Left ventricle myocardium superior (tissue), 1 donor: ENCODE measurements at regions not wholly inside any gene's neighbourhood (a gene's known extent, or its start where the extent isn't known, plus 50 kb on each side); places are given as distances from the start of the nearest gene placed in this dataset.

ENCODE experiments used
- ATAC-seq: fragments of 200-7000 bp; cut with Tn5 transposase; one replicate; pipeline ENCODE4 v1.9.1; 2020; ENCODE audit warnings: mild to moderate bottlenecking, moderate library complexity
- DNase-seq: peaks from one replicate; pipeline ENCODE4 v3.0.0-alpha.2; 2020
- intact Hi-C: fragments of 100-400 bp; cut with micrococcal nuclease; formaldehyde crosslinking; loops from one replicate; pipeline ENCODE4 v1.11.0; 2022
- donor health status: DM: no; HTN: yes; CAD: no; lungs with severe emphysema.

GRCh38 chr5:128591598-128592455, 53.8 kb upstream of the FBN2 start:
- DNase-seq (no peak), ATAC-seq (no peak)
- intact Hi-C loops: no loop called here

GRCh38 chr5:128596071-128596470, 58.0 kb upstream of the FBN2 start:
- intact Hi-C loops: no loop called here

GRCh38 chr5:128597156-128597555, 59.1 kb upstream of the FBN2 start:
- DNase-seq (no peak), ATAC-seq (no peak)
- intact Hi-C loops: no loop called here

More at GRCh38 chr5:128596071-128596470, 58.0 kb upstream of the FBN2 start:
- ATAC-seq (no peak), DNase-seq (no peak)

GRCh38 chr5:128613128-128613527, 75.1 kb upstream of the FBN2 start:
- ATAC-seq (no peak), DNase-seq (no peak)
- intact Hi-C loops: no loop called here

GRCh38 chr5:128613766-128614165, 75.7 kb upstream of the FBN2 start:
- intact Hi-C loops: no loop called here
- no peak for DNase-seq
- no peak for ATAC-seq

- no peak for ATAC-seq
- no peak for DNase-seq
- intact Hi-C loops: no loop called here
Measured at GRCh38 chr5:128615578-128615977, 77.5 kb upstream of the FBN2 start.

- DNase-seq: no peak
- no peak for ATAC-seq
- intact Hi-C loops: no loop called here
Measured at GRCh38 chr5:128626536-128627090, 88.6 kb upstream of the FBN2 start.

- DNase-seq: no peak
- intact Hi-C loops: no loop called here
- no peak for ATAC-seq
Measured at GRCh38 chr5:128627939-128628338, 89.9 kb upstream of the FBN2 start.

GRCh38 chr5:128629157-128629556, 91.1 kb upstream of the FBN2 start:
- intact Hi-C loops: no loop called here
- DNase-seq: no peak
- no peak for ATAC-seq

GRCh38 chr5:128630121-128630520, 92.1 kb upstream of the FBN2 start:
- DNase-seq: no peak
- no peak for ATAC-seq
- intact Hi-C loops: no loop called here

GRCh38 chr5:128631771-128632170, 93.7 kb upstream of the FBN2 start:
- DNase-seq (no peak), ATAC-seq (no peak)
- intact Hi-C loops: no loop called here

GRCh38 chr5:128632264-128632663, 94.2 kb upstream of the FBN2 start:
- no peak for ATAC-seq
- intact Hi-C loops: no loop called here

GRCh38 chr5:128633901-128634300, 95.9 kb upstream of the FBN2 start:
- intact Hi-C loops: no loop called here
- DNase-seq: no peak
- ATAC-seq: no peak

More at GRCh38 chr5:128632264-128632663, 94.2 kb upstream of the FBN2 start:
- DNase-seq: no peak

- ATAC-seq: no peak
- DNase-seq: no peak
- intact Hi-C loops: no loop called here
Measured at GRCh38 chr5:128635379-128635778, 97.3 kb upstream of the FBN2 start.

GRCh38 chr5:128636361-128636760, 98.3 kb upstream of the FBN2 start:
- ATAC-seq (no peak), DNase-seq (no peak)
- intact Hi-C loops: no loop called here

- intact Hi-C loops: no loop called here
- ATAC-seq (no peak), DNase-seq (no peak)
Measured at GRCh38 chr5:128637031-128637430, 99.0 kb upstream of the FBN2 start.

GRCh38 chr5:128641861-128642260, 103.8 kb upstream of the FBN2 start:
- ATAC-seq (no peak), DNase-seq (no peak)
- intact Hi-C loops: no loop called here

GRCh38 chr5:128644863-128645262, 106.8 kb upstream of the FBN2 start:
- intact Hi-C loops: no loop called here
- no peak for ATAC-seq
- DNase-seq: no peak

GRCh38 chr5:128645581-128645980, 107.5 kb upstream of the FBN2 start:
- ATAC-seq (no peak), DNase-seq (no peak)
- intact Hi-C loops: no loop called here

- DNase-seq: no peak
- no peak for ATAC-seq
- intact Hi-C loops: no loop called here
Measured at GRCh38 chr5:128646176-128646575, 108.1 kb upstream of the FBN2 start.

- DNase-seq: no peak
- no peak for ATAC-seq
- intact Hi-C loops: no loop called here
Measured at GRCh38 chr5:128649192-128649591, 111.1 kb upstream of the FBN2 start.
